SK-N-MC (cell line): ENCODE measurements at regions not wholly inside any gene's neighbourhood (a gene's known extent, or its start where the extent isn't known, plus 50 kb on each side); places are given as distances from the start of the nearest gene placed in this dataset.

Experiments used
- FOXP2 ChIP-seq: optimal IDR thresholded peaks from 2 replicates; pipeline ENCODE3; 2011; ENCODE audit warnings: mild to moderate bottlenecking, moderate library complexity; ENCODE audit not compliant: insufficient read depth; ENCODE audit errors: extremely low read length, control extremely low read depth
- POLR2AphosphoS5 ChIP-seq: IDR thresholded peaks from 2 replicates; pipeline ENCODE4 v1.6.1; 2012; ENCODE audit warnings: mild to moderate bottlenecking, low read depth, low read length, borderline replicate concordance

DNA sequence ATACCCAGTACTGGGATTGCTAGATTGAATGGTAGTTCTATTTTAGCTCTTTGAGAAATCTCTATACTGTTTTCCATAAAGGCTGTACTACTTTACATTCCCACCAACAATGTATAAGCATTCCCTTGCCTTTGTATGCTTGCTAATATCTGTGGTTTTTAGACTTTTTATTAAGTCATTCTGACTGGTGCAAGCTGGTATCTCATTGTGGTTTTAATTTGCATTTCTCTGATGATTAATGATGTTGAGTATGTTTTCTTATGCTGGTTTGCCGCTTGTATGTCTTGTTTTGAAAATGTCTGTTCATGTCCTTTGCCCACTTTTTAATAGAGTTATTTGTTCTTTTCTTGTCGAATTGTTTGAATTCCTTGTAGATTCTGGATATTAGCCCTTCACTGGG lies 512.7 kb upstream of the PAPPA start:
- TF ChIP-seq FOXP2: no peak
- no peak for TF ChIP-seq POLR2AphosphoS5
